GM19463 (cell line): ENCODE measurements at regions not wholly inside any gene's neighbourhood (a gene's known extent, or its start where the extent isn't known, plus 50 kb on each side); places are given as distances from the start of the nearest gene placed in this dataset.
"Not testable (repeated sequence)": the region's sequence is repeated elsewhere in the genome, so short reads cannot be mapped to it uniquely, and the experiment has no call there.

Experiments
- ATAC-seq: cut with Tn5 transposase; IDR thresholded peaks from one replicate; pipeline ENCODE4 v1.9.1; 2021; ENCODE audit warnings: mild to moderate bottlenecking, moderate library complexity; ENCODE audit not compliant: unreplicated experiment

- no peak for ATAC-seq
Measured at GRCh38 chr6:93849857-93850256, 430.5 kb upstream of the EPHA7 start.

DNA sequence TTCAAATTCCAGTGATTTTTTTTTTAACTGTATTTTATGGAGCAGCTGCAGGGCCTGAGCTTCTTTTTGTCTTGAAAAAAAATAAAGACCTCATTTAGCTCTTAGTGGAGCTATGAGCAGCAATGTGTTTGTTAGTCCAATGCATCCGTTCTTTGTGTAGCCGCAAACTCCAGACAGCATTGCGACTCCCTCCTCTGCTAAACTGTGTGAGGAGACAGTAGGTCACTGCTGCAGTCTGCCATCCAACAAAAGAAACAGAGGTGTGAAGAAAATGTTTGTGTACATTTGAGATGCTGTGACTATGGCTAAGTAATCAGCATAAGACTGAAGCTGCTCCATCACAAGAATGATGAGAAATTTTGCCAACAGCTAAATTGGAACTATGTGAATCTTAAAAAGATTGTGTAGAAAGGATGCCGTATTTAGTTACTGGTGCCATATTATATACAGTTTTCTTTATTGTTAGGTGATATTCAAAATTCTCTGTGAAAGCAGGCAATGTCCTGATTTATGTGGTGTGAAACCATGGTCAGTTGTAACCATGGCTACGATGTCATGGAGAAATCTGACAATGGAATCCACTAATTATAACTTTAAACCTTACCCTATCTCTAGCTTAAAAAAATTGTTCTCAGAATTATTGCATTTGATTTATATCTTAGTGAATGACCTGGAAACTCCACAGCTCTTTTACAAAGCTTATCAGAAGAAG lies 428.8 kb upstream of the EPHA7 start:
- ATAC-seq, result no peak

- ATAC-seq, result no peak
Measured at GRCh38 chr6:93842178-93842577, 422.8 kb upstream of the EPHA7 start.

DNA sequence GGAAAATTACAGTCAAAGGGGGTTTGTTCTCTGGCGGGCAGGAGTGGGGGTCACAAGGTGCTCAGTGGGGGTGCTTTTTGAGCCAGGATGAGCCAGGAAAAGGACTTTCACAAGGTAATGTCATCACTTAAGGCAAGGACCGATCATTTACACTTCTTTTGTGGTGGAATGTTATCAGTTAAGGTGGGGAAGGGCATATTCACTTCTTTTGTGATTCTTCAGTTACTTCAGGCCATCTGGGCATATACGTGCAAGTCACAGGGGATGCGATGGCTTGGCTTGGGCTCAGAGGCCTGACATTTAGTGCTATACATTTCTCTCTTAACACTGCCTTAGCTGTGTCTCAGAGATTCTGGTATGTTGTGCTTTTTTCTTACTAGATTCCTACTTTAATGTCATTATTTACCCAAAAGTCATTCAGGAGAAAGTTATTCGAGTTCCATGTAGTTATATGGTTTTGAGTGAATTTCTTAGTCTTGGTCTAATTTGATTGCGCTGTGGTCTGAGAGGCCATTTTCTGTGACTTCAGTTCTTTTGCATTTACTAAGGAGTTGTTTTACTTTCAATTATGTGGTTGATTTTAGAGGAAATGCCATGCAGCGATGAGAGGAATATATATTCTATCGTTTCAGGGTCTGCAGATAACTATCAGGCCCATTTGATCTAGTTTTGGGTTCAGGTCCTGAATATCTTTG lies 416.2 kb upstream of the EPHA7 start:
- not testable (repeated sequence) for ATAC-seq

DNA sequence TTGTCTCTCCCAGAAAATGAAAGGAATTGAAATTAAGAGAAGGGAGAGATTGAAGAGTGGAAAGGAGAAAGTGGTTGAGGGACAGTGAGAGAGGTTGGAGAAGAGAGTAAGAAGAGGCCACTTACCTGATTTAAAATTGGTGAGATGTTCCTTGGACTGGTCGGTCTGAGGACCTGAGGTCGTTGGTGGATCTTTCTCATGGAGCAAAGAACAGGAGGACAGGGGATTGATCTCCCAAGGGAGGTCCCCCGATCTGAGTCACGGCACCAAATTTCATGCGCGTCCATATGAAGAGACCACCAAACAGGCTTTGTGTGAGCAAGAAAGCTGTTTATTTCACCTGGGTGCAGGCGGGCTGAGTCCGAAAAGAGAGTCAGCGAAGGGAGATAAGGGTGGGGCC lies 415.7 kb upstream of the EPHA7 start:
- not testable (repeated sequence) for ATAC-seq

DNA sequence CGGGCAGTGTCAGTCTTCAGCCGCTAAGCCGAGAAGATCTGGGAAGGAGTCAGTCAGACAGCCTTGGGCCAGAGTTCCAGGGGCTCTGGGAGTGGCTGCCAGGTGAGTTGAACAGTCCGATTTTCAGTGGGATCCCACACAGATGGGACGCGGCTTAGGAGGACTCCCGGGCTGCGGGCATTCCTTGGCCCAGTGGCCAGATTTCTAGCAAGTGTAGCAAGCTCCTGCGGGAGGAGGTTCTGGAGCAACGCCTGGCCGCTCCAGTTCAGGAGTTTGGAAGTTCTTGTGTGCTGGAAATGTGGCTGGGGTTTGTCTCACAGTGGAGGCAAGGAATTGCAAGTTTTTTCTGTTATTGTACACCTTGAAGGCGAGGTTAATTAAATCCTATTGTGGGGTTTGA lies 414.0 kb upstream of the EPHA7 start:
- ATAC-seq, result not testable (repeated sequence)

- not testable (repeated sequence) for ATAC-seq
Measured at GRCh38 chr6:93829757-93830156, 410.4 kb upstream of the EPHA7 start.

- no peak for ATAC-seq
Measured at GRCh38 chr6:93829009-93829408, 409.6 kb upstream of the EPHA7 start.

DNA sequence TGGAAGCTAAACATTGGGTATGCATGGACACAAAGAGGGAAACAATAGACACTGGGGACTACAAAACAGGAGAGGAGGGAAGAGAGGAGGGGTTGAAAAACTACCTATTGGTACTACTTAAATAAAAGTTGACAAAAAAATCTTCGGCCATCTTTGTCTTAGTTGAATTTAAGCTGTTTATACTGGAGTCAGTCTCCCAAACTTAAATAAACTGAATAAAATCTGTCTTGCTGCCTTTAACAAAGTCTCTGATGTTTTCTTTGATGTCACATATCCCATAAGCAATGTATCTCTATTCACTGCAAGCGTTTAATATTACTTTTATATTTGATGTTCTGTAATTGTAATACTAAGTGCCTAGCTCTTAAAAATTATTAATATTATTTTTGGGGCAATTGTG lies 409.2 kb upstream of the EPHA7 start:
- ATAC-seq, result no peak

- ATAC-seq, result no peak
Measured at GRCh38 chr6:93827728-93828127, 408.4 kb upstream of the EPHA7 start.

DNA sequence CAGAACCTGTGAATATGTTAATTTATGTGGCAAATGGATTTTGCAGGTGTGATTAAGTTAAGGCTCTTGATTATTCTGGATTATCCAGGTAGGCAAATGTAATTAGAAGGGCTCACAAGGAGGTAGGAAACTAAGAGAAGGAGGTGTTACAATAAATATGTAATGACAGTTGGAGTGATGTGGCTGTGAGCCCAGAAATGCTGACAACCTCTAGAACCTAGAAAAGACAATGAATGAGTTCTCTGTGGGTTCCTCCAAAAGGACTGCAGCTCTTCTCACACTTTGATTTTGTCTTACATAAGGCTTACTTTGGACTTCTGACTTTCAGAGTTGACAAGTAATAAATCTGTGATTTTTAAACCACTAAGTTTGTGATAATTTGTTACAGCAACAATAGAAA lies 406.6 kb upstream of the EPHA7 start:
- no peak for ATAC-seq

DNA sequence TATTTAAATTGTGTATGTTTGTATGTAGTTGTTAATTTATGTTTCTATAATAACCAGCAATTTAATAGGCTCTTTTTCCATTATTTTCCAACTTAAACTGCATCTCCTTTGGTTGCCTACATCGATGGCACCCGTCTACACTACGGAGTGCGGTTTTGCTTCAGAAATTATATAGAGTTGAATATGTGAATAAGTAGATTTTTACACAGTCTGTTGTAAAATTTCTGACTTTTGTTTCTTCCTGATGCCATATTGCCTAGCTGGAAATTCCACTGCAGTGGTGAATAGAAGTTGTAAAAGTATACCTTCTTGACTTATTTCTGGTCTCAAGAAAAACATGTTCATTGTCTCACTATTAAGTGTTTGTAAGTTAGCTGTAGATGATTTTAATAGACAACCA lies 404.1 kb upstream of the EPHA7 start:
- no peak for ATAC-seq

DNA sequence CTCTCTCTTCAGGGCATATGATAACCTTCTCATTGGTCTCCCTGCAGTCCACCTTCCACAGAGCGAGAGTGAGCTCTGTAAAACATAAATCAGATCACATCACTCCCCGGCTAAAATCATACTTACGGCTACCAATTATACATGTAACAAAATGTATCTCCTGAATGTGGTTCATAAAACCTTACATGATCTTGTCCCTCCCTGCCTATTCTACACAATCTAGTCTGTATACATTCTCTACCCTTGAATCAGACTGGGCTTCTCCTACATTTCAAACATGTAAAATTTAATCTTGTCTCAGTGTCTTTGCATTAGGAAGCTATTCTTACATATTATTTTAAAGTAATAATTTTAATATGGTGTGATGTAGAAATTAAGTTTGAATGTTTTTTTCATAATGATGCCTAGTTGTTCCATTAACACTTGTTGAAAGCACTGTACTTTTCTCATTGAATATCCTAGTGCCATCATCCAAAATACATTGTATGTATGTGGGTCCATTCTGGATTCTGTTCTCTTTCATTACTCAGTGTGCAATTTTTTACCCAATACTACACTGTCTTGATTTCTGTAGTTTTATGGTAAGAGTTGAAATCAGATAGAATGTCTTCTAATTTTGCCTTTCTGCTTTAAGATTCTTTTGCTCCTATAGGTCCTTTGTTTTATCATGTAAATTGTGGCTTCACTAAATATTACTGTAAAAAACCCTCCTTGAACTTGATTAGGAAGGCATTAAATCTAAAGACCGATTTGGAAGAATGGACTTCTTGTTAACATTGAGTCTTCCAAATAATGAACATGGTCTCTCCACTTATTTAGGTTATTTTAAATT lies 403.3 kb upstream of the EPHA7 start:
- ATAC-seq, result no peak

DNA sequence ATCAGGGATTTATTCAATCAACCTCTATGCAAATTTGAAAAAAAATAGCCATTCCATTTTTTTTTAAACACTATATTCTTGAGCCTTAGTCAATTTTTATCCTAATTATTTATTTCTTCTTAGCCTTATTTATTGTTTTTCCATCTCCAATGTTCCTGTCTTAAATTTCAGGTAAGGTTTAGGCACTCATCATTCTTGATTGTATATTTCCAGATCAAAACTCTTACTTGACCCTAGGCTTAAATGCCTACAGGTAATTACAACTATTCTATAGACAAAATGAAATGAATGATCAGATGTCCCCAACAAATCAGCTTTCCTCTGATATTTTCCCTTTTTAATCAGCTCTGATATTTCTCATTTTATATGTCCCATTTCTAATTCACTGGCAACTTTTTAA lies 402.6 kb upstream of the EPHA7 start:
- ATAC-seq, result no peak

GRCh38 chr6:93820465-93821082 lies 401.2 kb upstream of the EPHA7 start:
- ATAC-seq, result no peak

DNA sequence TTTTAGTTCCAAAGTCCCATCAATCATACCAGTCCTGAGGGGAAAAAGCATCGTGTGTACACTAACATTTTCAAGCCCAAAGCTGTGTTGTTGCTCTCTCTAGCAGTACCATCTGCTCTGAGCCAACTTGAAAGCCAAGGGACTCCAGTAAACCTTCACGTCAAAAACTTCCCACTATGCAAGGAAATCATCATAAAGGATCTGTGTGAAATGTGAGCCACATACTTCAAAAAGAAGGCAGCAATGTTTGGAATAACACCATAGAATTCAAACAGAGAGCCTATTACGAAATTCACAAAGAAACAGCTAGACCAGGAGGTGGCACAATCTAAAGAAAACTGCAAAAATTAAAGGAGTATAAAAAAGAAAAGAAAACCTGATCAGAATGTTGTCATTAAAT lies 399.8 kb upstream of the EPHA7 start:
- ATAC-seq, result no peak

DNA sequence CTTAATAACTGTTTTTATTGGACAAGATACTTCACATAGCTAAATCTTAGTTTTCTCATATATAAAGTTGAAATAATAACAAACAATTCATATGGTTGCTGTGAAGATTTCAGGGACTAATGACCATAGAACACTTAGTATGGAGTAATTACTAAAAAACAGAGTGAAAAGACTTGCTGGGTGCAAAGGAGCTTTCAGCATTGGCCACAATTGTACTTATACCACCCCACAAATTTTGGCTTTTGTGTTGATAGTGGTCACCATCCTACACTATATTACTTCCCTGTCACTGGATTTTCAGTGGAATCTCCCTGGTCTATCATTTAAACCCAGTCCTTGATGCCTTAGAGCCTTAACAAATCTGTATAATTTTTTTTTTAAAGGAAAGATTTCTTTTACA lies 398.6 kb upstream of the EPHA7 start:
- no peak for ATAC-seq

GRCh38 chr6:93806409-93807270 lies 387.3 kb upstream of the EPHA7 start:
- ATAC-seq, result no peak

- no peak for ATAC-seq
Measured at GRCh38 chr6:93801101-93801847, 381.9 kb upstream of the EPHA7 start.

GRCh38 chr6:93799226-93799625 lies 379.9 kb upstream of the EPHA7 start:
- no peak for ATAC-seq
